GM12874 (cell line): ENCODE measurements at regions not wholly inside any gene's neighbourhood (a gene's known extent, or its start where the extent isn't known, plus 50 kb on each side); places are given as distances from the start of the nearest gene placed in this dataset.

Experiments used
- CTCF ChIP-seq: IDR thresholded peaks from 2 replicates; pipeline ENCODE4 v1.5.1; 2011; ENCODE audit warnings: low read depth, mild to moderate bottlenecking, control low read depth, low read length, moderate library complexity; ENCODE audit not compliant: insufficient read depth

- TF ChIP-seq CTCF: no peak
Measured at GRCh38 chr7:65295409-65295808, 78.2 kb upstream of the ZNF92 start.

GRCh38 chr7:65287023-65287422, 86.6 kb upstream of the ZNF92 start:
- TF ChIP-seq CTCF: no peak

GRCh38 chr7:65285906-65286864, 87.5 kb upstream of the ZNF92 start:
- no peak for TF ChIP-seq CTCF

- TF ChIP-seq CTCF: no peak
Measured at GRCh38 chr7:65279795-65280194, 93.9 kb upstream of the ZNF92 start.

GRCh38 chr7:65276822-65277221, 96.8 kb upstream of the ZNF92 start:
- TF ChIP-seq CTCF: no peak

- no peak for TF ChIP-seq CTCF
Measured at GRCh38 chr7:65269150-65269856, 104.4 kb upstream of the ZNF92 start.

GRCh38 chr7:65268782-65269149, 104.9 kb upstream of the ZNF92 start:
- TF ChIP-seq CTCF: no peak
